ENCODE measurements at regions not wholly inside any gene's neighbourhood (a gene's known extent, or its start where the extent isn't known, plus 50 kb on each side); places are given as distances from the start of the nearest gene placed in this dataset.

DNA sequence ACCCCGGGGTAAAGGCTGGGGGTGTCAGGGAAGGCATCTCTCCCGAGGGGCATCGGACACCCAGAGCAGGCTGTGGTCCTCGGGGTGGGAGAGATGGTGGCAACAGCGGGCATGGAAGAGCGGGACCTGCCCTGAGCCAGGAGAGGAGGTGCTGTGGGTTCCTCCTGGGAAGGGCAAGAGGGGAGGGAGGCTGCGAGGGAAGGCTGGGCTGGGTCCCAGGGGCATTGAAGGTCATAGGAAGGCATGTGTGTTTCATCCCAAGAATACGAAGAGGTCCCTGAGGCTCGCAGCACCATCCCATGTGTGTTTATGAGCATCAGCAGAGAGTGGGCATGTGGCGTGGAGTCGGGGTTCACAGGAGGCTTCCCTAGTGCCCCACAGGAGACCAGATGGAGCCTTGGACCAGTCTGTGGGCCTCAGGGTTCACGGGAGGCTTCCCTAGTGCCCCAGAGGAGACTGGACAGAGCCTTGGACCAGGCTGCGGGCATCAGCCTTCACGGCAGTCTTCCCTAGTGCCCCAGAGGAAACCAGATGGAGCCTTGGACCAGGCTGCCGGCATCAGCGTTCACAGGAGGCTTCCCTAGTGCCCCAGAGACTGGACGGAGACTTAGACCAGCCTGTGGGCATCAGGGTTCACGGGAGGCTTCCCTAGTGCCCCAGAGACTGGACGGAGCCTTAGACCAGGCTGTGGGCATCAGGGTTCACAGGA is 420.6 kb downstream of the BRD1 start:
- no peak for DNase-seq (ENCODE audit: insufficient read length, low spot score)
- TF ChIP-seq, protein P1, sequence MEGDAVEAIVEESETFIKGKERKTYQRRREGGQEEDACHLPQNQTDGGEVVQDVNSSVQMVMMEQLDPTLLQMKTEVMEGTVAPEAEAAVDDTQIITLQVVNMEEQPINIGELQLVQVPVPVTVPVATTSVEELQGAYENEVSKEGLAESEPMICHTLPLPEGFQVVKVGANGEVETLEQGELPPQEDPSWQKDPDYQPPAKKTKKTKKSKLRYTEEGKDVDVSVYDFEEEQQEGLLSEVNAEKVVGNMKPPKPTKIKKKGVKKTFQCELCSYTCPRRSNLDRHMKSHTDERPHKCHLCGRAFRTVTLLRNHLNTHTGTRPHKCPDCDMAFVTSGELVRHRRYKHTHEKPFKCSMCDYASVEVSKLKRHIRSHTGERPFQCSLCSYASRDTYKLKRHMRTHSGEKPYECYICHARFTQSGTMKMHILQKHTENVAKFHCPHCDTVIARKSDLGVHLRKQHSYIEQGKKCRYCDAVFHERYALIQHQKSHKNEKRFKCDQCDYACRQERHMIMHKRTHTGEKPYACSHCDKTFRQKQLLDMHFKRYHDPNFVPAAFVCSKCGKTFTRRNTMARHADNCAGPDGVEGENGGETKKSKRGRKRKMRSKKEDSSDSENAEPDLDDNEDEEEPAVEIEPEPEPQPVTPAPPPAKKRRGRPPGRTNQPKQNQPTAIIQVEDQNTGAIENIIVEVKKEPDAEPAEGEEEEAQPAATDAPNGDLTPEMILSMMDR (IDR thresholded peaks at IDR 0.05; ENCODE audit: insufficient read depth, missing control alignments) = no peak
- FAIRE-seq = no peak

DNA sequence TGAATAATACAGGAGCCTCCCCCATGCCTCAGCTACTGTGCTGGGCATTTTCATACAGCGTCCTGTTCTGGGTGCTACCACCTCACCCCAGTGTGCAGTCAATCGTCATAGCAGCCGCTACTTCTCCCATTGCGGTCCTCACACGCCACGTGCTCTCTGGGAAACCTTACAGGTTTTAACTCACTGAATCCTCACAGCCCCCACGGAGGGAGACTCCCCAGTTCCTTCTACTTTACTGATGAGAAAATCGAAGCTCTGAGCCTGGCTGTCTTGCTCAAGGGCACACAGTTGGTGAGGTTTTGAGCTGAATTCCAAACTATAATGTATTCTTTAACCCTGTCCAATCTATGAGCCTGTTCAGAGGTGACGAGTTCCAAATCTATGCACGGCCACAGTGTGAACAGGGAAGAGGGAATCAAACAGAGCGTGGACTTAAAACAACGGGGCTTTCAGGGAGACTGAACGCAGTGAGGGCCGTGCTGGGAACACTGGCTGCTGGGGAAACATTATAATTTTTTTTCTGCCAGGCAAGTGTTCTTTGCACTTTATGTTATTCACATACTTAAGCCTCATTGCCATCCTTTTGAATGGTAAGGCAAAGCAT is 421.5 kb downstream of the BRD1 start:
- DNase-seq (ENCODE audit: insufficient read length, low spot score) = no peak
- no peak for FAIRE-seq
- TF ChIP-seq, protein P1 (IDR thresholded peaks at IDR 0.05; ENCODE audit: insufficient read depth, missing control alignments) = no peak

DNA sequence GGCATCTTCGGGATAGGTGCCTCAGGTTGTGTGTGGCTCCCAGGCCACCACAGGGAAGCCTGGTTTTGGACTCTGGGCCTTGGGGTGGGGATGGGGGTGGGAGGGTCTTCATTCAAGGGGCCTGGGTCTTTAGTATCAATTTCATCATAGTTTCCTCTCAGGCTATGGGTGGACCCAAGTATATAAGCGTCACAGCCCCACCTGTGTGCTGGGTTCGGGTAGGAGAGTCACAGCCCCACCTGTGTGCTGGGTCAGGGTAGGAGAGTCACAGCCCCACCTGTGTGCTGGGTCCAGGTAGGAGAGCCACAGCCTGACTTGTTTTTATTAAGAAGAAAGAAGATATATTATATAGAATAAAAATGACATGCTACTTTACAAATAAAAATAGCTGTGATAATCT is 422.1 kb downstream of the BRD1 start:
- TF ChIP-seq, protein P1 (IDR thresholded peaks at IDR 0.05; ENCODE audit: insufficient read depth, missing control alignments) = no peak
- DNase-seq (ENCODE audit: insufficient read length, low spot score) (no peak), FAIRE-seq (no peak)

DNA sequence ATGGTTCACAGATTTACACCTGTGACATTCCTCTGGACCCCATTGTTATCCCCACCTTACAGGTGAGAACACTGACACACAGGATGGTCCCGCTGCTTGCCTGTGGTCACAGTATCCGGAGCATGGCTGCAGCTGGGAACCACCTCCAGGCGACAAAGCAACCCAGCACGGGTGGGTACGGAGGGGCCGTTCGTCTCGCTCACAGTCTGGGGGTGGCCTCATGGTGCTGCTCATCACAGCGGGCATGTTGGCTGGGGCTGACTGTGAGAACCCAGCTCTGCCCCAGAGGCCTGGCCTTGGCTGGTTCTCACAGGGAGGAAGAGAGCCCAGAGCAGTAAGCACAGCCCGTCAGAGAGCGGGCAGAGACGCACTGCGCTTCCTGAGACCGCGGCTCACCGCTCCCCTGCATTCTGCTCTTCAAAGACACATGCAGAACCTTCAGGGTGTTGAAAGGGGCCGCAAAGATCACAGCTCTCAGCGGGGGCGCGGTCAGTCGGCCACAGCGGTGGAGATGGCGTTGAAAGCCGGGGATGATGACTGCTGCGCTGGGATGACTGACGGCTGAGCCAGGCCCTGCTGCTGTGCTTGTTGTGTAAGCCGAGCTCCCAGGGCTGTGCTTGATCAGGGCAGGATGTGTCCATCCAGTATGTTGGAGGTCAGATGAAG is 423.0 kb downstream of the BRD1 start:
- TF ChIP-seq, protein P1 (IDR thresholded peaks at IDR 0.05; ENCODE audit: insufficient read depth, missing control alignments) = no peak
- FAIRE-seq (no peak), DNase-seq (ENCODE audit: insufficient read length, low spot score) (no peak)

DNA sequence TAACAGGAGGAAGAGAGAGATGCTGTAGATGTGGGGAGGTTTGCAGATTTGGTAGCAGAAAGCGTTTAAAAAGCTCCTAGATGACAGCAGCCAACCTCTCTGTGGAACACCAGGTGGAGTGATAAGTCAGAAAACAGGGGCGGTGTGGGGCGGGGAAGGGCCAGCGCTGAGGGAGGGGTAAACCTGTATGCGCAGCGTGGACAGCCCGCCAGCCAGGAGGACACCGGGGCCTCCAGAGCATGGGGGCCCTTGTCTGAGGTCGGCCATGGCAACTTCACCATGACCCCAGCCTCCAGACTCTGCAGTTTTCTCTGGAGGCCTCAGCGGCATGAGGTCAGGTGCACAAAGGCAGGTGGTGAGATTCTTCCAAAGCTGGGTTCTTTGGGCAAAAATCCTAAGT is 423.7 kb downstream of the BRD1 start:
- TF ChIP-seq, protein P1 (IDR thresholded peaks at IDR 0.05; ENCODE audit: insufficient read depth, missing control alignments) = no peak
- FAIRE-seq (no peak), DNase-seq (ENCODE audit: insufficient read length, low spot score) (no peak)

DNA sequence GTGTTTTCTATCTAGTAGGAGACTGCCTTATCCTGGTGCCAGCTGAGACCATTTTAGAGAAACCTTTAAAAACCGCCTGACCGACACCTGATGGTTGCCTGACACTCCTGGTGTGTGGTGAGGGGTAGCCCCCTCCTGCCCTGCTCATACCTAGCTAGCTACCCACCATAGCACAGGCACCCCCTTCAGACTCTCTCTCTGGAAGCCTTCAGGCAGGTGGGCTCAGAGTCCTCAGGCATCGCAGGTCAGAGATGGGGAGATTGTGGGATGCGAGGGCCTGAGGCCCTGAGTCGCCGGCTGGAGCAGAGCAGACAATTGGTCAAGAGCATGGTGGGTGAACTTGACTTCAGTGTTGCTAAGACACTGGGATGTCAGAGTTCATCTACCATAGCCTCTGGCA is 424.6 kb downstream of the BRD1 start:
- DNase-seq (ENCODE audit: insufficient read length, low spot score) (no peak), FAIRE-seq (no peak)
- TF ChIP-seq, protein P1 (IDR thresholded peaks at IDR 0.05; ENCODE audit: insufficient read depth, missing control alignments) = no peak

DNA sequence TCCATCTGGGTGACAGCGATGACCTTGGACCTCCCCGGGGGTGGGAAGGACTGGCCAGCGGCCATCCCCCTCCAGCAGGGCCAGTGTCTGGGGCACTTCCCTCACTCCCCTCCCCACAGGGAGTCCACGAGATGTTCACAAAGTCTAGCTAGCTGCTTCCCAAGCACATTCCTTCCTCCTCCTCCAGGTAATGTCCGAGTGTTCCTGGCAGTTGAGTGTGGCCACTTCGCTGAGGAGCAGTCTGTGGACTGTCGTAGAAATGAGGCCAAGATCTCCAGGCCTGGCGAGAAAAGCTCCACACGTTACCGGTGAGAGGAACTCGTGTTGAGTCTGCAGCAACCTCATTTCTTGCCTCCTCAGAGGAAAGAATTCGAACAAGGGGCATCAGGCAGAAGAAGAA is 425.5 kb downstream of the BRD1 start:
- FAIRE-seq (no peak), DNase-seq (ENCODE audit: insufficient read length, low spot score) (no peak)
- TF ChIP-seq, protein P1 (IDR thresholded peaks at IDR 0.05; ENCODE audit: insufficient read depth, missing control alignments) = no peak

All from D721Med (cell line).